Esophagus squamous epithelium (tissue), 5 donors: ENCODE measurements at regions not wholly inside any gene's neighbourhood (a gene's known extent, or its start where the extent isn't known, plus 50 kb on each side); places are given as distances from the start of the nearest gene placed in this dataset.

Experiments
- DNase-seq: peaks from one replicate; lab custom pipeline; 2025; lab: John Stamatoyannopoulos, UW
- H3K27ac ChIP-seq, 4 donors: fragments of 200-600 bp; sonication (generic); one replicate each; pipeline ENCODE4 v1.5.1; 2016 to 2019; ENCODE audit warnings: mild to moderate bottlenecking in 1 of 4
- H3K27me3 ChIP-seq, 4 donors: fragments of 200-600 bp; sonication (generic); 1 replicate in 3 of 4; 2 replicates in 1 of 4; pipeline versions ENCODE4 v1.5.1 to v1.6.0; 2017 to 2021; ENCODE audit warnings: antibody characterized with exemption in 1 of 4
- H3K36me3 ChIP-seq, 3 donors: fragments of 200-600 bp; sonication (generic); one replicate each; pipeline ENCODE4 v1.5.1; 2016 to 2019
- H3K4me1 ChIP-seq, 3 donors: fragments of 200-600 bp; sonication (generic); one replicate each; pipeline ENCODE4 v1.5.1; 2017 to 2019
- H3K4me3 ChIP-seq, 4 donors: fragments of 200-600 bp; sonication (generic); 1 replicate in 3 of 4; 2 replicates in 1 of 4; pipeline ENCODE4 v1.5.1; 2016 to 2019; ENCODE audit warnings: mild to moderate bottlenecking in 2 of 4, moderate library complexity in 1 of 4
- H3K9me3 ChIP-seq, 3 donors: fragments of 200-600 bp; sonication (generic); one replicate each; pipeline ENCODE4 v1.5.1; 2016 to 2019
- POLR2A ChIP-seq, 4 donors: fragments of 450-650 bp; IDR thresholded peaks; one replicate each; pipeline ENCODE4 v1.6.1; 2017; ENCODE audit warnings: antibody characterized with exemption in 4 of 4, mild to moderate bottlenecking in 4 of 4, moderate library complexity in 3 of 4
- WGBS, 2 donors: methylation state at CpG; one replicate each; pipeline ENCODE4 v1.1.5; 2018; 5-methylcytosine and 5-hydroxymethylcytosine counted together
- intact Hi-C: fragments of 100-400 bp; cut with DNase I; formaldehyde crosslinking; loops from one replicate; pipeline ENCODE4 v1.15.0; 2022
- TF ChIP-seq, protein P1 (sequence below), 6 experiments: fragments of 450-650 bp in 4 of 6; fragments of 200-600 bp in 2 of 6; sonication (generic) in 2 of 6; IDR thresholded peaks; one replicate each; pipeline ENCODE4 v1.5.1; 2016 to 2019; ENCODE audit warnings: antibody characterized with exemption in 6 of 6, mild to moderate bottlenecking in 4 of 6, moderate library complexity in 4 of 6
- donor health status: DM: yes; HTN: yes; CAD: no.

DNA sequence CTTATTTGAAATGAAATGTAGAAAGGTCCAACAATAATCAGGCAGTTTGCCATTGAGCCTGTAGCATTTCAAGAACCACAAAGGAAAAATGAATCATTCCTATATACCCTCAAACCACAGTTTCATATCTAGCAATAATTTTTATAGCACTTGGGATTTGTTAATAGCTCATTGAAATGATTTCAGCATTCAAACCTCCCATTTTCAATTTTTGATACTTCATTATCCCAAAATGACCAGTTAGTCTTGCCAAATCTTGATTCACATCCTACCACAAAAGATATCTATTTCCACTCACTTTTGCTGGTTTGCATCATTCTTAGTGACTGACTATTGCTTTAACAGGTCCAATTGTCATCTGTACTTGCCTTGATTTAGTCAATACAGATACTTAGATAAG, 790.1 kb downstream of the TLE1 start:
- TF ChIP-seq, protein P1, sequence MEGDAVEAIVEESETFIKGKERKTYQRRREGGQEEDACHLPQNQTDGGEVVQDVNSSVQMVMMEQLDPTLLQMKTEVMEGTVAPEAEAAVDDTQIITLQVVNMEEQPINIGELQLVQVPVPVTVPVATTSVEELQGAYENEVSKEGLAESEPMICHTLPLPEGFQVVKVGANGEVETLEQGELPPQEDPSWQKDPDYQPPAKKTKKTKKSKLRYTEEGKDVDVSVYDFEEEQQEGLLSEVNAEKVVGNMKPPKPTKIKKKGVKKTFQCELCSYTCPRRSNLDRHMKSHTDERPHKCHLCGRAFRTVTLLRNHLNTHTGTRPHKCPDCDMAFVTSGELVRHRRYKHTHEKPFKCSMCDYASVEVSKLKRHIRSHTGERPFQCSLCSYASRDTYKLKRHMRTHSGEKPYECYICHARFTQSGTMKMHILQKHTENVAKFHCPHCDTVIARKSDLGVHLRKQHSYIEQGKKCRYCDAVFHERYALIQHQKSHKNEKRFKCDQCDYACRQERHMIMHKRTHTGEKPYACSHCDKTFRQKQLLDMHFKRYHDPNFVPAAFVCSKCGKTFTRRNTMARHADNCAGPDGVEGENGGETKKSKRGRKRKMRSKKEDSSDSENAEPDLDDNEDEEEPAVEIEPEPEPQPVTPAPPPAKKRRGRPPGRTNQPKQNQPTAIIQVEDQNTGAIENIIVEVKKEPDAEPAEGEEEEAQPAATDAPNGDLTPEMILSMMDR (IDR thresholded peaks at IDR 0.05), result no peak
- no peak for TF ChIP-seq POLR2A (IDR thresholded peaks at IDR 0.05)
- no peak overlapping the region for H3K4me3 ChIP-seq
- H3K36me3 ChIP-seq, result no peaks in the 10 kb centered on the region
- intact Hi-C loops, result no loop called here
- no peaks in the 10 kb centered on the region for H3K9me3 ChIP-seq
- DNase-seq, result no peak
- no peaks in the 10 kb centered on the region for H3K27me3 ChIP-seq
- no peak overlapping the region for H3K27ac ChIP-seq
- H3K4me1 ChIP-seq, result no peaks in the 10 kb centered on the region

DNA sequence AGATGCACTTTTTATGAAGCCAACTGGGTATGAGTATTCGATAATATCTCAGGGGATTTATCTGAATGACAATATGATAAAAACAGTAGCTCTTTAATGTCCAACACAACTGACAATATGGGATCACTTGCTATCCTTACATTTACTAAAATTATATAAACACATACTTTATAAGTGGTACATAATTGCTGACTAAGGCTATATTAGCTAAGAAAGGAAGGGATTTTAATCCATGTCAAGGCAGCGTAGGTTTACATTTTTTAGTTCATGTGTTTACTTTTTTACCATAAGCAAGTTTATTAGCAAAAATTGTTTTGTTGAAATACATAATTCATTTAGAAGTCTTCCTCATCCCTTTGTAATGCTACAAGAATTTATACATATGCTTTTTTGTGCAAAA, 796.2 kb downstream of the TLE1 start:
- intact Hi-C loops, result no loop called here

DNA sequence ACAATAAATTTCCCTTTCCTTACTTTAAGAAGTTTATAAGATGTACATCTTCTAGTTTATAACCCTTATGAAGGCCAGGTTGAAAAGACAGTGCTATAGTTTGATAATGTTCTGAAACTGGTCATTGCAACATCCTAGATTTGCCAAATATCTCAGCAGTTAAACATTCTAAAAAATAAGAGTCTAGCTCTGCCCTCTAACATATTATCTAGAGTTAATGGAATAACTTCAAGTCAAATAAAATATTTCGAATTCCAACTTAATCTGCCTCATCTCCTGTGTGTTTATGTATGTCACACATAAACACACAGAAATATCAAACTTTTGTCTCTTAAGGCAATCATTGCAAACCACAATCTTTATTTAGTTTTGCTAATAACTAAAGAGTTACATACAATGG, 796.6 kb downstream of the TLE1 start:
- H3K4me1 ChIP-seq, result no peaks in the 10 kb centered on the region
- 50 to 66% methylated on average over 1 of the region's 1 CpG for WGBS, 2 donors
- intact Hi-C loops, result no loop called here
- H3K9me3 ChIP-seq, result no peaks in the 10 kb centered on the region
- H3K27ac ChIP-seq, result no peak overlapping the region
- no peaks in the 10 kb centered on the region for H3K36me3 ChIP-seq
- no peak overlapping the region for H3K4me3 ChIP-seq
- no peaks in the 10 kb centered on the region for H3K27me3 ChIP-seq
- no peak for TF ChIP-seq POLR2A (IDR thresholded peaks at IDR 0.05)
- TF ChIP-seq, protein P1 (IDR thresholded peaks at IDR 0.05), result no peak
- no peak for DNase-seq

More for the DNA sequence above, 796.2 kb downstream of the TLE1 start:
- no peaks in the 10 kb centered on the region for H3K9me3 ChIP-seq
- no peak for DNase-seq
- no peak overlapping the region for H3K4me3 ChIP-seq
- H3K27me3 ChIP-seq, result no peaks in the 10 kb centered on the region
- H3K4me1 ChIP-seq, result no peaks in the 10 kb centered on the region
- H3K27ac ChIP-seq, result no peak overlapping the region
- no peak for TF ChIP-seq POLR2A (IDR thresholded peaks at IDR 0.05)
- TF ChIP-seq, protein P1 (IDR thresholded peaks at IDR 0.05), result no peak
- WGBS, 2 donors, result 60 to 77% methylated on average over 2 of the region's 2 CpGs
- H3K36me3 ChIP-seq, result no peaks in the 10 kb centered on the region

DNA sequence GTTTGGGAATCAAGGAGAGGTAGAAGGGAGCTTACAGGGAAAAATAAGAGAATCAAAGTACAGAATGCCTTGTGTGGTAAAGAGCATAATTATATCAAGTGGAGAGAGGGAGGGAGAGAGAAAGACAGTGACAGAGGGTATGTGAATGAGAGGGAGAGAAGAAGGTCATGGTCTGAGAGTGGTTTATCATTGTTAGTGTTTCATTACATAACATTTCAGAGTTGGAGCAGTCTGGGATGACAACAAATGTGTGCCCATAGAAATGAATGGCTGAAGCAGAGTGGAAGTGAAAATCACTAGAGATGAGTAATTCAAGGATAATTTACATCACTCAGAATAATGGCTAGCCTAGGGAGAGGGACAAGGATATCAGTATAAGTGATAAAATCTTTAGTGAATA, 799.2 kb downstream of the TLE1 start:
- TF ChIP-seq, protein P1 (IDR thresholded peaks at IDR 0.05), result no peak
- TF ChIP-seq POLR2A (IDR thresholded peaks at IDR 0.05), result no peak
- DNase-seq, result no peak
- Histone ChIP-seq H3K27ac (no peak overlapping the region), H3K27me3 (no peaks in the 10 kb centered on the region), H3K4me3 (no peak overlapping the region), H3K9me3 (no peaks in the 10 kb centered on the region), H3K36me3 (no peaks in the 10 kb centered on the region), H3K4me1 (no peaks in the 10 kb centered on the region)
- intact Hi-C loops, result no loop called here

DNA sequence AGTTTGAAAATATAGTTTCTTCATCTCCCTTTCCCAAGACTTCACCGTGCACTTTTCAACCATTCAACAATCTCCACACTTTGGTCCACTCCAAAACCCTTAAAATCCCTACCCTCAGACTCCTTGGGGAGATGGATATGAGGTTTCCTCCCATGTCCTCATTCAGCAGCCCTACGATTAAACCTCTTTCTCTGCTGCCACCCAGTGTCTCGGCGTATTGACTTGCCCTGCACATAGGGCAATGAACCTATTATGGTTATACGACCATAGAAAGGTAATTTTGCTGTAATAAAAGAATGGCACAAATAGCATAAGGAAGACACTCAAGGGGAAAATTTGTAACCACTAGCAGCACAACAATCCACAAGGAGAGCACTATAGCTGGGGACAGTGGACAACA, 803.5 kb downstream of the TLE1 start:
- intact Hi-C loops, result no loop called here
- no peaks in the 10 kb centered on the region for H3K36me3 ChIP-seq
- no peak overlapping the region for H3K4me3 ChIP-seq
- no peak for TF ChIP-seq POLR2A (IDR thresholded peaks at IDR 0.05)
- TF ChIP-seq, protein P1 (IDR thresholded peaks at IDR 0.05), result no peak
- no peak overlapping the region for H3K27ac ChIP-seq
- no peaks in the 10 kb centered on the region for H3K9me3 ChIP-seq
- H3K4me1 ChIP-seq, result no peaks in the 10 kb centered on the region
- no peak for DNase-seq
- 74 to 85% methylated on average over 4 to 5 of the region's 5 CpGs for WGBS, 2 donors
- no peaks in the 10 kb centered on the region for H3K27me3 ChIP-seq
